NCI-H2227 (cell line): ENCODE measurements at regions not wholly inside any gene's neighbourhood (a gene's known extent, or its start where the extent isn't known, plus 50 kb on each side); places are given as distances from the start of the nearest gene placed in this dataset.

Experiments
- DNase-seq: peaks from one replicate; lab custom pipeline; 2025; ENCODE audit not compliant: unreplicated experiment; lab: John Stamatoyannopoulos, UW

DNA sequence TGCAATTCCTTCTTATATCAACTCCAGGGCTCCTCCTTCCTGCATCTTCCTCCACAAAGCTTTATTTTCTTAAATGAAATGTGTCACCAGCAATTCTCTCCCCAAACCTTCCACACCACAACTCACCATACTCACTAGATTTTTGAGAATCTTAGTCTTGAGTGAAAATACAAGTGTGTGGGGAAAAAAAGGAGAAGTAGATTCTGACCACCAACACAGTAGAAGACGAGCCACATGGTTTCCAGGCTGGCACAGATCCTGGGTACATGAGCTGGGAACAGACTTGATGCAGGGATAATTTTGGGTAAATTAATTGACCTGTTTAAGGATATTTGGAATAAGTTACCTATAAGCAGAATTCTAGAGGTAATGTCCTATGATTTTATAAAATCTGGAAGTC, 72.8 kb upstream of the KCNJ15 start:
- no peak for DNase-seq

DNA sequence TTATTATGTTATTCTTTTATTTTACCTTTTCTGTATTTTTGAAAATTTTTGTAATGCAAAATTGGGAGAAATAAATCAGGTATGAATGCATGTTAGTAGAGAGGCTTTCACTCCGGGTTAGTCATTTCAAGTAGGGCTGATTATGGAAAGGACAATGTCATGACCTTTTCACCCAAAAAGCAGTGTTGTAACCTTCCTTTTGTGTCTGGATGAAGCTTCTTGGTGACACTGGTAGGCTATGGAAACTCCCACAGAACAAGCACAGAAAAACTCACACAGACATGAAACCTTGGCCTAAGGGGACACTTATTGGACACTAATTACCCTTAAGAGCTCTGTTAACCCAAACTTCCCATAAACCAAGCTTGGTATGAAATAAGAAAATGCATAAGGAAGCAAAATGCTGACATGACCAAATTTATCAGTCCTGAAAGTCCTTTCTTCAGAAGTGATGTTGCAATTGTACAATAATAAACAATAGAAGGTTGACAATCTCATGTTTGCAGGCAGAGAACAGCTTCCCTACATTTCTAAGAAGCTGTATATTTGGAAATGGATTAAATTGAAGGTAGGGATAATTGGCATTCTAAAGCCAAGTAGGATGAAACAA, 70.0 kb upstream of the KCNJ15 start:
- no peak for DNase-seq

DNA sequence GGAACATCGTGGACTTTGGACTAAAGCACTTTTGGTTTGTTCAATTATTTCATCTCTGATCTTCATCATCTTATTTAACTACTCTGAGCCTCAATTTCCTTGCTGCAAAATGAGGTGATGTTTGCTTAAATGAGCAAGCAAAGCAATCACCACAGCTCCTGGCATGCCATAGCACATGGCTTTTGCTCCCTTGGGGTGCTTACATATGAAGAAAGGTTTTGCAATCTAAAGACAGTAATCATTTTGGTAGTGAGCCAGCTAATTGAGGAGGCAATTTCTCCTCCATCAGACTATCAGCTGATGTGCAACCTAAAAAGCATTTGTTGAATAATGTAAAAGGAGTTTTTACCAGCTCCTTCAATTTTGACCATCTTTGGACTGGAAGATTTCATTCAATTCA, 68.8 kb upstream of the KCNJ15 start:
- no peak for DNase-seq

DNA sequence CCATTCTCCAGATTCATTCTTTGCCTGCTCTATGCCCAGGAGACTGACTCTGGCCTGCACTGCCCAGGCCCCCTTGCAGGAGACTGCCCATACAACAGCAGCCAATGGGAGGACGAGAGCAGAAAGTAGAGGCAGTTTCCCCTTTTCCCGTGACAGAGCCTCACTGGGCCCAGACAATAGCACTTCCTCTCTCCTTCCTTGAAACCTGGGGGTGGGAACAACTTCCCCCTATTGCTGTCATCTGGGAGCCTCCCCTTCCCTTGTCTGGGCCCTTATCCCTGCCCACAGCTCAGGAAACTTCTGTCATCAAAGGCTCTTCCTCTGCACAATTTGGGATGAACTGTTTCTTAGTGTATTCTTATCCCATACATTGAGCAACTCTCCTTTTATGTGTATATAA, 60.8 kb upstream of the KCNJ15 start:
- no peak for DNase-seq

DNA sequence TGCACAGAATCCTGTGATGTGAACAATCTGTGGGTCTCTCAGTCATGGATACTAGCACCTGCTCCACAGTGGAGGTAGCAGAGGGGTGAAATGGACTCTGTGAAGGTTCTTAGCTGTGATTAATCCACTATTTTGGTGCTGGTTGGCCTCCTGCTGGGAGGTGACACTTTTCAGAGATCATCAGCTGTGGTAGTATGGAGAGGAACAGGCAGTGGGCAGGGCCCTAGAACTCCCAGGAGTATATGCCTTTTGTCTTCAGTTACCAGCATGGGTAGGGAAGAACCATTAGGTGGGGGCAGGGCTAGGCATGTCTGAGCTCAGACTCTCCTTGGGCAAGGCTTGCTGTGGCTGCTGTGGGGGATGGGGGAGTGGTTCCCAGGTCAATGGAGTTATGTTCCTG, 54.0 kb upstream of the KCNJ15 start:
- DNase-seq, result no peak

DNA sequence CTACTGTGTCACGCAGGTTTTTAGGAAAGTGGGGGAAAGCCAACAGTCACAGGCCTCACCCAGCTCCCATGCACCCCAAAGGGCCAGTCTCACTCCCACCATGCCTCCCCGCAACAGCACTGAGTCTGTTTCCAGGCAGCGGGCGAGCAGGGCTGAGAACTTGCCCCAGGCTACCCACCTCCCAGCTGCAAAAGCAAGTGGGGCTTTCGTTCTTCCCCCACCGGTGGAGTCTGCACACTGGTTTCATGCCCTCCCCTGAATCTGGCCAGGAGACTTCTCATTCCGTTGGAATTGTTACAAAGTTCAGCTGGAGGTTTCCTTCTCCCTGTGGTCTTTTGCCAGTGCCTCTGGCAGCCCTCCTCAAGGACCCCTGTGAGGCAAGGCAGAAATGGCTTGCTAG, 53.6 kb upstream of the KCNJ15 start:
- no peak for DNase-seq

DNA sequence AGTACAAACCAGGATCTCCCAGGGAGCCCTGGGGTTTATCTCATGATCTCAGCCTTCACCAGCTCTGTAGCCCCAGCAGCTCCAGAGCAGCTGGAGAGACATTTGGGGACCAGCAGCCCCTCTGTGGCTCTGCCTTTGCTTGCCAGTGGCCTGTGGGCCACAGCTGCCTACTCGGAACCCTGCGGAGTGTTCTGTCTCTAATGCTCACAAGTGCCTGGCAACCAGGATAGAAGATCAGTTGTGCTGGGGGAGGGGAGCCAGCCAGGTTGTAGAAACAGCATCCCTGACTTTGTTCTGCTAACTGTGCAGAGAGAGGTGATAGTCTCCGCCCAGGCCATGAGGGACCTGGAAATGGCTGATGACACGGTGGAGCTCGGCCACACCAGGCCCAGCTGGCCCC, 50.9 kb upstream of the KCNJ15 start:
- DNase-seq, result no peak

DNA sequence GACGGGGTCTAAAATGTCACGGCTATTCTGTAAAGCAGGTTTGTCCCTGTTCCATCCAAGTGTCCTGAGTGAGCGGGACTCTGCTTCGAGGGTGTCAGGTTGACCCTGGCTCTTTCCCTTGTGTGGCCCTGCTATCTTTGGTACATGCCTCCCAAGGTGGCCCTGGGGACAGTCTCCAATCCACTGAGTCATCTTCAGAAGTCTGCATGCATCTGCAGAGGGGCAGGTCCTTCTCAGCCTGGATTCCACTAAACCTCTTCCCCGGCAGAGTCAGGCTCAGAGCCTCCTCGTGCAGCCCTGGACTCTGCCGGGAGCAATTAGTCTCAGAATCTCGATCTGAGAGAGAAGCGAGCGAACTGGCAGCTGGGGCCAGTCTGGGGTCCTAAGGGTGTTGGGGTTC, 50.1 kb upstream of the KCNJ15 start:
- no peak for DNase-seq
